GM12878 (cell line): ENCODE measurements at regions not wholly inside any gene's neighbourhood (a gene's known extent, or its start where the extent isn't known, plus 50 kb on each side); places are given as distances from the start of the nearest gene placed in this dataset.

Experiments
- ATAC-seq: fragments of 200-7000 bp; cut with Tn5 transposase; 3 replicates; pipeline ENCODE4 v1.9.1; 2020; ENCODE audit warnings: mild to moderate bottlenecking, moderate library complexity
- BruUV-seq: library from RNA; stranded (reverse); fragments of 400-500 nt; replicated peaks from 2 replicates; lab custom pipeline; 2021; lab: Mats Ljungman, UMichigan
- CTCF ChIA-PET: fragments of 300-600 bp; sonication (Branson Sonifier 250); formaldehyde crosslinking; extraction: SDS; loops from one replicate; lab custom pipeline; 2021; ENCODE audit warnings: inconsistent platforms; lab: Yijun Ruan, JAX
- POLR2A ChIA-PET: fragments of 350-600 bp; formaldehyde crosslinking; extraction: SDS; loops from one replicate; lab custom pipeline; 2021; ENCODE audit warnings: inconsistent platforms; lab: Charles Lee
- RAD21 ChIA-PET: fragments of 300-600 bp; sonication (Branson Sonifier 250); formaldehyde crosslinking; loops from one replicate; lab custom pipeline; 2023; ENCODE audit warnings: antibody characterized with exemption; ENCODE audit not compliant: unreplicated experiment; lab: Charles Lee
- SMC1A ChIA-PET: fragments of 300-600 bp; sonication (Branson Sonifier 250); formaldehyde crosslinking; loops from one replicate; lab custom pipeline; 2023; ENCODE audit not compliant: unreplicated experiment, uncharacterized antibody; lab: Charles Lee
- DNase-seq: peaks from one replicate; pipeline ENCODE4 v3.0.0-alpha.2; 2011; ENCODE audit warnings: low read depth, low spot score
- FAIRE-seq: peaks from 3 replicates; lab custom pipeline; 2011; peaks lifted over from hg19 to GRCh38; lab: Jason Lieb, UNC
- H2AFZ ChIP-seq: 2 replicates; pipeline ENCODE4 v1.6.0; 2011; ENCODE audit warnings: low read depth, low read length, control low read depth; ENCODE audit not compliant: control insufficient read depth
- H3K27ac ChIP-seq: 2 replicates; pipeline ENCODE4 v1.5.1; 2011; ENCODE audit warnings: control low read depth; ENCODE audit not compliant: control insufficient read depth, insufficient read depth
- H3K27me3 ChIP-seq, 2 experiments: replicated peaks in 1 of 2; 2 replicates each; pipeline versions ENCODE4 v1.6.0 to v1.6.1; 2011; ENCODE audit warnings: low read length in 1 of 2; ENCODE audit not compliant: control insufficient read depth in 2 of 2, insufficient read depth in 2 of 2
- H3K36me3 ChIP-seq, 2 experiments: 2 replicates each; pipeline ENCODE4 v1.5.1; 2011; ENCODE audit warnings: low read length in 1 of 2; ENCODE audit not compliant: control insufficient read depth in 2 of 2, insufficient read depth in 2 of 2
- H3K4me1 ChIP-seq: 2 replicates; pipeline ENCODE4 v1.6.1; 2011; ENCODE audit warnings: mild to moderate bottlenecking, low read length, moderate library complexity, mixed read lengths; ENCODE audit not compliant: control insufficient read depth, insufficient read depth
- H3K4me2 ChIP-seq: 2 replicates; pipeline ENCODE4 v1.6.0; 2011; ENCODE audit warnings: control low read depth; ENCODE audit not compliant: control insufficient read depth, insufficient read depth
- H3K4me3 ChIP-seq: fragments of 200-600 bp; sonication (generic); 2 replicates; pipeline ENCODE4 v1.5.1; 2016
- H3K79me2 ChIP-seq: 2 replicates; pipeline ENCODE4 v1.6.0; 2011; ENCODE audit warnings: low read length; ENCODE audit not compliant: control insufficient read depth, insufficient read depth
- H3K9ac ChIP-seq: 2 replicates; pipeline ENCODE4 v1.8.0; 2011; ENCODE audit warnings: low read length, control low read depth, mixed read lengths; ENCODE audit not compliant: control insufficient read depth, insufficient read depth
- H3K9me3 ChIP-seq: replicated peaks from 3 replicates; pipeline ENCODE4 v1.5.1; 2011; ENCODE audit warnings: mild to moderate bottlenecking, low read length; ENCODE audit not compliant: control insufficient read depth, insufficient read depth
- H4K20me1 ChIP-seq: 2 replicates; pipeline ENCODE4 v1.6.0; 2011; ENCODE audit not compliant: control insufficient read depth, insufficient read depth
- FOS ChIP-seq: IDR thresholded peaks from 3 replicates; pipeline ENCODE4 v1.6.1; 2011; ENCODE audit warnings: borderline replicate concordance; ENCODE audit not compliant: insufficient read length; ENCODE audit errors: extremely low read depth
- PRDM15 ChIP-seq: fragments of 450-650 bp; formaldehyde crosslinking; IDR thresholded peaks from 2 replicates; pipeline ENCODE4 v1.4.0; 2020; ENCODE audit warnings: mild to moderate bottlenecking, moderate library complexity
- ZSCAN29 ChIP-seq: fragments of 450-650 bp; IDR thresholded peaks from 2 replicates; pipeline ENCODE4 v1.6.1; 2017; ENCODE audit warnings: mild to moderate bottlenecking, moderate library complexity
- WGBS: methylation state at CpG from one replicate; pipeline ENCODE4 v1.1.6; 2016; ENCODE audit warnings: low lambda C conversion rate; ENCODE audit not compliant: insufficient replicate concordance, insufficient coverage; ENCODE audit errors: missing lambda C conversion rate; 5-methylcytosine and 5-hydroxymethylcytosine counted together
- in situ Hi-C: fragments of 300-500 bp; cut with MboI; formaldehyde crosslinking; loops from 9 replicates; pipeline ENCODE4 v1.14.3; 2018; ENCODE audit warnings: mixed read lengths
- intact Hi-C: fragments of 100-400 bp; cut with micrococcal nuclease; formaldehyde crosslinking; loops from one replicate; pipeline ENCODE4 v1.14.2; 2022; ENCODE audit not compliant: unreplicated experiment

DNA sequence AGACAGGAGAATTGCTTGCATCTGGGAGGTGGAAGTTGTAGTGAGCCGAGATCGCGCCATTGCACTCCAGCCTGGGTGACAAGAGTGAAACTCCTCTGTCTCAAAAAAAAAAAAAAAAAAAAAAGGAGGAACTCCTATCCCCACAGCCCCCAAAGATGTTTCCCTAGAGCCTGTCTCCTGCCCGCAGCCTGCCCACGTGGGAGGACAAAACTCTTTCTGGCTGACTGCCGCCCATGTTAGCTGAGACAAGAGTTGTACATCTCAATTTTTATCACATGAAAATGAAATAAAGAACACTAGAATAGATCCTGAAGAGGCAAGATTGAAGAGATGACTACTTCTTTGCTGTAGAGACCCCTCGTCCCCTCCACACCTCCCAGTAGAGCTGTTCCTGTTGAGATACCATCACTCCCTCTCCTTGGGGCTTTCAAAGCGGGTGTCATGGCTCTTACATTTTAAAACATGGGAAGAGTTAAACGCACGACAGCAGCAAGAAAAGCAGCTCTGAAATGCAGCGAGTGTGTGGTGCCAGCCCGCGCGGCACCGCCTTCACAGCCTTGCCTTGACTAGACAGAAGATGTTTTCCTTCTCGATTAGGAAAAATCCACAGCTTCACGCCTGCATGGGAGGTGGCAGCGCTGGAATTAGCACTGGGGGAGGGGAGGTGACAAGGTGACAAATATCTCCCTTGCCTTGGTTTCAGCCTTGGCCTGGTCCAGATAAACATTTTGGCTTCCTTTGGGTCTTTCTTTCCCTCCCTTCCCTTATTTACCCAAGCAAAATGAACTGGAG, 253.4 kb upstream of the CSF3R start:
- Histone ChIP-seq H3K4me1 (no peaks in the 10 kb centered on the region), H3K27me3 (no peaks in the 10 kb centered on the region; a peak in 3 of 4 replicates), H3K4me3 (no peak overlapping the region), H3K79me2 (no peaks in the 10 kb centered on the region), H3K9me3 (no peaks in the 10 kb centered on the region), H3K4me2 (no peak overlapping the region), H3K9ac (no peak overlapping the region), H2AFZ (no peak overlapping the region), H4K20me1 (no peaks in the 10 kb centered on the region), H3K36me3 (no peaks in the 10 kb centered on the region), H3K27ac (no peak overlapping the region)
- in situ Hi-C loops, result no loop called here
- no peak for ATAC-seq
- TF ChIP-seq PRDM15 (CRISPR knock-in tag) (no peak), FOS (no peak), ZSCAN29 (no peak)
- RAD21 ChIA-PET, result no interaction called here
- FAIRE-seq, result no peak
- BruUV-seq, result no TSS peak
- SMC1A ChIA-PET, result no interaction called here
- CTCF ChIA-PET, result no interaction called here
- DNase-seq, result no peak
- WGBS, result 30% methylated on average over 15 of the region's 18 CpGs
- POLR2A ChIA-PET, result no interaction called here
- intact Hi-C loops, result no loop called here
